ENCODE measurements at regions not wholly inside any gene's neighbourhood (a gene's known extent, or its start where the extent isn't known, plus 50 kb on each side); places are given as distances from the start of the nearest gene placed in this dataset.

- DNase-seq (ENCODE audit: low read depth) = no peak
- TF ChIP-seq, protein P1, sequence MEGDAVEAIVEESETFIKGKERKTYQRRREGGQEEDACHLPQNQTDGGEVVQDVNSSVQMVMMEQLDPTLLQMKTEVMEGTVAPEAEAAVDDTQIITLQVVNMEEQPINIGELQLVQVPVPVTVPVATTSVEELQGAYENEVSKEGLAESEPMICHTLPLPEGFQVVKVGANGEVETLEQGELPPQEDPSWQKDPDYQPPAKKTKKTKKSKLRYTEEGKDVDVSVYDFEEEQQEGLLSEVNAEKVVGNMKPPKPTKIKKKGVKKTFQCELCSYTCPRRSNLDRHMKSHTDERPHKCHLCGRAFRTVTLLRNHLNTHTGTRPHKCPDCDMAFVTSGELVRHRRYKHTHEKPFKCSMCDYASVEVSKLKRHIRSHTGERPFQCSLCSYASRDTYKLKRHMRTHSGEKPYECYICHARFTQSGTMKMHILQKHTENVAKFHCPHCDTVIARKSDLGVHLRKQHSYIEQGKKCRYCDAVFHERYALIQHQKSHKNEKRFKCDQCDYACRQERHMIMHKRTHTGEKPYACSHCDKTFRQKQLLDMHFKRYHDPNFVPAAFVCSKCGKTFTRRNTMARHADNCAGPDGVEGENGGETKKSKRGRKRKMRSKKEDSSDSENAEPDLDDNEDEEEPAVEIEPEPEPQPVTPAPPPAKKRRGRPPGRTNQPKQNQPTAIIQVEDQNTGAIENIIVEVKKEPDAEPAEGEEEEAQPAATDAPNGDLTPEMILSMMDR (IDR thresholded peaks at IDR 0.05; ENCODE audit: insufficient read depth, low read length) = peak; percentile 12
- no peak overlapping the region for H3K4me3 ChIP-seq (ENCODE audit: low read depth, low read length)
Observed at GRCh38 chr14:61196792-61197191, 84.3 kb downstream of the TMEM30B start.

GRCh38 chr14:61196034-61196433 lies 85.1 kb downstream of the TMEM30B start:
- TF ChIP-seq, protein P1 (IDR thresholded peaks at IDR 0.05; ENCODE audit: insufficient read depth, low read length) = no peak
- no peak overlapping the region for H3K4me3 ChIP-seq (ENCODE audit: low read depth, low read length)
- no peak for DNase-seq (ENCODE audit: low read depth)

- TF ChIP-seq, protein P1 (IDR thresholded peaks at IDR 0.05; ENCODE audit: insufficient read depth, low read length) = no peak
- no peak for DNase-seq (ENCODE audit: low read depth)
- no peak overlapping the region for H3K4me3 ChIP-seq (ENCODE audit: low read depth, low read length)
Observed at GRCh38 chr14:61193476-61193875, 87.7 kb downstream of the TMEM30B start.

DNA sequence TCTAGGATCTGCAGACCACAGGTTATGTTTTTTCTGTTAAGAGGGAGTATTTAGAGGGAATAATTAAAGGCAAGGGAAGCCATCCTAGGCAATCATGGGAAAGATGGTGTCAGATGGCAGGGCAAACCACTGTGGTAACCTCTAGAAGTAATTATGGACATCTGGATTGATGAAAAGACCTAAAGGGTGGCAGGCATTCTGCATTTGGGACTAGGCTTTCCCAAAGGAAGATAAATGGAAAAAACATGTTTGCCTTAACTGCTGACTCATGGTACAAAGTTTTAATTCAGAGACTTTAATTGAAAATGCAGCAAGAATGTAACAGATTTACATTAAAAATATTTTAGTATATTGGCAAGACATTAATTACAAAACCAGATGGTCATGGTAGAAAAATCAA lies 88.1 kb downstream of the TMEM30B start:
- DNase-seq (ENCODE audit: low read depth) = no peak
- TF ChIP-seq, protein P1 (IDR thresholded peaks at IDR 0.05; ENCODE audit: insufficient read depth, low read length) = no peak
- no peak overlapping the region for H3K4me3 ChIP-seq (ENCODE audit: low read depth, low read length)

DNA sequence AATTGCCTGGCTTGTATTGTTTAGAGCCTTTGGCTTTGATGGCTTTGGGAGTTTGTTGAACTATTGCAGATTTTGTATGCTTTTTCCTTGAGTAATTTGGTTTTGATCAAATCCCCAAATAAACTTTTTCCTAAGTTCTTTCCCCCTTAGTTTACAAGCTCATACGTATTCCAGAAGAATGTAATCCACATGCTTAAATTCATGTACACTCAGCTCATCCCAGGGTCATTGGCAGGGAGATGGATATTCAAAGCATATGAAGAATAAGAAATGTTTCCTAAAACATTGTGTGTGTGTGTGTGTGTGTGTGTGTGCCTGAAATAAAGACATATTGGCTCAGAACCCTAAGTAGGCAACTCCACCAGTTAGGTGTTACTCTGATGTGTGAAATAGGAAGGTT lies 89.4 kb downstream of the TMEM30B start:
- TF ChIP-seq, protein P1 (IDR thresholded peaks at IDR 0.05; ENCODE audit: insufficient read depth, low read length) = no peak
- H3K4me3 ChIP-seq (ENCODE audit: low read depth, low read length) = no peak overlapping the region
- no peak for DNase-seq (ENCODE audit: low read depth)

- DNase-seq (ENCODE audit: low read depth) = no peak
- H3K4me3 ChIP-seq (ENCODE audit: low read depth, low read length) = no peak overlapping the region
- TF ChIP-seq, protein P1 (IDR thresholded peaks at IDR 0.05; ENCODE audit: insufficient read depth, low read length) = no peak
Observed at GRCh38 chr14:61190341-61190740, 90.8 kb downstream of the TMEM30B start.
